ENCODE measurements at regions not wholly inside any gene's neighbourhood (a gene's known extent, or its start where the extent isn't known, plus 50 kb on each side); places are given as distances from the start of the nearest gene placed in this dataset.
"Not testable (repeated sequence)": the region's sequence is repeated elsewhere in the genome, so short reads cannot be mapped to it uniquely, and the experiment has no call there.

DNA sequence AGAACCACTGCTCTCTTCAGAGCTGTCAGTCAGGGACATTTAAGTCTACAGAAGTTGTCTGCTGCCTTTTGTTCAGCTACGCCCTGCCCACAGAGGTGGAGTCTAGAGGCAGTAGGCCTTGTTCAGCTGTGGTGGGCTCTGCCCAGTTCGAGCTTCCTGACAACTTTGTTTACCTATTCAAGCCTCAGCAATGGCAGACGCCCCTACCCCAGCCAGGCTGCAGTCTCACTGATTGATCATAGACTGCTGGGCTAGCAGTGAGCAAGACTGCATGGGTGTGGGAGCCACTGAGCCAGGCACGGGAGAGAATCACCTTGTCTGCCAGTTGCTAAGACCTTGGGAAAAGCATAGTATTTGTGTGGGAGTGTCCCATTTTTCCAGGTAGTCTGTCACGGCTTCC lies 580.3 kb downstream of the SLCO4C1 start:
- TF ChIP-seq POLR2AphosphoS5, POLR2A (IDR thresholded peaks at IDR 0.05; ENCODE audit: low read depth, low read length): not testable (repeated sequence)
